ENCODE measurements at regions not wholly inside any gene's neighbourhood (a gene's known extent, or its start where the extent isn't known, plus 50 kb on each side); places are given as distances from the start of the nearest gene placed in this dataset.
A peak's percentile ranks its signal among the peaks of the same experiment; 100 is the strongest.
"Not testable (repeated sequence)": the region's sequence is repeated elsewhere in the genome, so short reads cannot be mapped to it uniquely, and the experiment has no call there.

- Histone ChIP-seq H3K9me3 (ENCODE audit: control insufficient read depth, insufficient read depth, low read length) (no peaks in the 10 kb centered on the region; the same call in 1 of the 2 replicates), H3K27me3 (ENCODE audit: control insufficient read depth, insufficient read depth, low read length) (no peaks in the 10 kb centered on the region)
Observed at GRCh38 chr7:152949790-152950189, 190.2 kb downstream of the ACTR3B start.

GRCh38 chr7:152956006-152956405 lies 196.5 kb downstream of the ACTR3B start:
- Histone ChIP-seq H3K36me3 (ENCODE audit: control insufficient read depth, insufficient read depth, low read length) (no peaks in the 10 kb centered on the region), H3K9me3 (ENCODE audit: control insufficient read depth, insufficient read depth, low read length) (no peaks in the 10 kb centered on the region; the same call in 1 of the 2 replicates), H3K4me3 (ENCODE audit: low read depth, low read length) (no peak overlapping the region), H3K4me1 (ENCODE audit: control insufficient read depth, insufficient read depth, low read length) (peaks cover 9% of the 10 kb centered on the region), H3K27me3 (ENCODE audit: control insufficient read depth, insufficient read depth, low read length) (no peaks in the 10 kb centered on the region), H3K9ac (ENCODE audit: low read depth, low read length) (no peak overlapping the region), H3K27ac (ENCODE audit: low read depth, low read length) (no peak overlapping the region)

More at GRCh38 chr7:152949790-152950189, 190.2 kb downstream of the ACTR3B start:
- no peaks in the 10 kb centered on the region for H3K36me3 ChIP-seq (ENCODE audit: control insufficient read depth, insufficient read depth, low read length)
- no peak overlapping the region for H3K27ac ChIP-seq (ENCODE audit: low read depth, low read length)
- H3K4me1 ChIP-seq (ENCODE audit: control insufficient read depth, insufficient read depth, low read length), result no peaks in the 10 kb centered on the region
- no peak overlapping the region for H3K4me3 ChIP-seq (ENCODE audit: low read depth, low read length)
- no peak overlapping the region for H3K9ac ChIP-seq (ENCODE audit: low read depth, low read length)

DNA sequence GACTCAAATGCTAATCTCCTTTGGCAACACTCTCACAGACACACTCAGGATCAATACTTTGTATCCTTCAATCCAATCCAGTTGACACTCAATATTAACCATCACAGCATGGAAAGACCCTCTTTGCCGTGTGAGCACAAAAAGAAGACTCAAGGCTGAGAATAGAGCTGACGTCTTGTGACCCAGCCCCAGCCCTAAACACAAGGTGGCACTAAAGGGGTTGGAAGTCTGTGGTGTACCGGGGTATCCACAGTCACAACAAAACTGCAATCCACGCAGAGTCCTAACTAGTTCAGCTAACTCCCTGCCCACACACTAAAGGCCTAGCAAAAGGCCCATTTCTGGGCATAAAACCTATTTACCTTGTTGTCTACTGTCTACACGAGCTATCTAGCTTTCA lies 200.1 kb downstream of the ACTR3B start:
- Histone ChIP-seq H3K36me3 (ENCODE audit: control insufficient read depth, insufficient read depth, low read length) (no peaks in the 10 kb centered on the region), H3K4me3 (ENCODE audit: low read depth, low read length) (no peak overlapping the region), H3K4me1 (ENCODE audit: control insufficient read depth, insufficient read depth, low read length) (peaks cover 9% of the 10 kb centered on the region), H3K27ac (ENCODE audit: low read depth, low read length) (no peak overlapping the region), H3K27me3 (ENCODE audit: control insufficient read depth, insufficient read depth, low read length) (no peaks in the 10 kb centered on the region), H3K9me3 (ENCODE audit: control insufficient read depth, insufficient read depth, low read length) (no peaks in the 10 kb centered on the region; the same call in 1 of the 2 replicates), H3K9ac (ENCODE audit: low read depth, low read length) (no peak overlapping the region)

GRCh38 chr7:152961796-152962195 lies 202.2 kb downstream of the ACTR3B start:
- not testable (repeated sequence) for H3K4me1 ChIP-seq (ENCODE audit: control insufficient read depth, insufficient read depth, low read length); H3K4me3 ChIP-seq (ENCODE audit: low read depth, low read length); H3K27me3 ChIP-seq (ENCODE audit: control insufficient read depth, insufficient read depth, low read length); H3K36me3 ChIP-seq (ENCODE audit: control insufficient read depth, insufficient read depth, low read length); H3K9me3 ChIP-seq (ENCODE audit: control insufficient read depth, insufficient read depth, low read length); H3K9ac ChIP-seq (ENCODE audit: low read depth, low read length); H3K27ac ChIP-seq (ENCODE audit: low read depth, low read length)

- Histone ChIP-seq H3K27me3 (ENCODE audit: control insufficient read depth, insufficient read depth, low read length) (no peaks in the 10 kb centered on the region; the same call in 1 of the 2 replicates), H3K9ac (ENCODE audit: low read depth, low read length) (no peak overlapping the region), H3K9me3 (ENCODE audit: control insufficient read depth, insufficient read depth, low read length) (peaks cover 13% of the 10 kb centered on the region), H3K36me3 (ENCODE audit: control insufficient read depth, insufficient read depth, low read length) (no peaks in the 10 kb centered on the region), H3K4me3 (ENCODE audit: low read depth, low read length) (no peak overlapping the region), H3K4me1 (ENCODE audit: control insufficient read depth, insufficient read depth, low read length) (peaks cover 25% of the 10 kb centered on the region), H3K27ac (ENCODE audit: low read depth, low read length) (no peak overlapping the region)
Observed at GRCh38 chr7:152966189-152966588, 206.6 kb downstream of the ACTR3B start.

GRCh38 chr7:152967958-152968357 lies 208.4 kb downstream of the ACTR3B start:
- no peaks in the 10 kb centered on the region; the same call in 1 of the 2 replicates for H3K27me3 ChIP-seq (ENCODE audit: control insufficient read depth, insufficient read depth, low read length)
- peaks cover 30% of the 10 kb centered on the region for H3K9me3 ChIP-seq (ENCODE audit: control insufficient read depth, insufficient read depth, low read length)
- H3K4me1 ChIP-seq (ENCODE audit: control insufficient read depth, insufficient read depth, low read length), result peaks cover 25% of the 10 kb centered on the region
- H3K4me3 ChIP-seq (ENCODE audit: low read depth, low read length), result no peak overlapping the region
- H3K27ac ChIP-seq (ENCODE audit: low read depth, low read length), result no peak overlapping the region
- no peak overlapping the region for H3K9ac ChIP-seq (ENCODE audit: low read depth, low read length)
- no peaks in the 10 kb centered on the region for H3K36me3 ChIP-seq (ENCODE audit: control insufficient read depth, insufficient read depth, low read length)

- Histone ChIP-seq H3K27ac (ENCODE audit: low read depth, low read length) (peak overlapping the region; percentile 84), H3K36me3 (ENCODE audit: control insufficient read depth, insufficient read depth, low read length) (no peaks in the 10 kb centered on the region), H3K9ac (ENCODE audit: low read depth, low read length) (peak overlapping the region; percentile 2; the same call in 1 of the 2 replicates), H3K4me1 (ENCODE audit: control insufficient read depth, insufficient read depth, low read length) (peaks cover 25% of the 10 kb centered on the region), H3K4me3 (ENCODE audit: low read depth, low read length) (no peak overlapping the region), H3K27me3 (ENCODE audit: control insufficient read depth, insufficient read depth, low read length) (no peaks in the 10 kb centered on the region; the same call in 1 of the 2 replicates), H3K9me3 (ENCODE audit: control insufficient read depth, insufficient read depth, low read length) (peaks cover 30% of the 10 kb centered on the region)
Observed at GRCh38 chr7:152968514-152968913, 209.0 kb downstream of the ACTR3B start.

DNA sequence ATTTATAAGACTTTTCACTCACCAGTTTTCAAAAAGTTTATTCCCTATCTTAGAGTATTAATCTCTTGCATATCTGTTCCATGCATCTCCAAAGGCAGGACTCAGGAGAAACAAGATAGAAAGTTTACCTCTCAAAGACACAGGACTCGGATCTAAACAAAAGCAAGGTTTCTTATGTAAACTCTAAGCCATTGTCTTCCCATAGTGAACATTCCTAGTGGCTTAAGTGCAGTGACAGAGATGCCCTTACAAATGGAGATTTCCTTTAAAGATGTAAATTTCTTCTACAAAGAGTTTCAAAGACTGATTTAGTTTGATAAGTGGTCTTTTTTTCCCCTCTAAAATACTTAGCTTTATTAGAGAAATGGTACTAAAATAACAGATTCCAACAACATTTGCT lies 209.8 kb downstream of the ACTR3B start:
- no peaks in the 10 kb centered on the region for H3K36me3 ChIP-seq (ENCODE audit: control insufficient read depth, insufficient read depth, low read length)
- peak overlapping the region; percentile 28 for H3K4me3 ChIP-seq (ENCODE audit: low read depth, low read length)
- H3K9me3 ChIP-seq (ENCODE audit: control insufficient read depth, insufficient read depth, low read length), result peaks cover 30% of the 10 kb centered on the region
- H3K27ac ChIP-seq (ENCODE audit: low read depth, low read length), result peak overlapping the region; percentile 87
- H3K27me3 ChIP-seq (ENCODE audit: control insufficient read depth, insufficient read depth, low read length), result no peaks in the 10 kb centered on the region; the same call in 1 of the 2 replicates
- peak overlapping the region; percentile 4; the same call in 1 of the 2 replicates for H3K9ac ChIP-seq (ENCODE audit: low read depth, low read length)
- peaks cover 25% of the 10 kb centered on the region for H3K4me1 ChIP-seq (ENCODE audit: control insufficient read depth, insufficient read depth, low read length)

- H3K4me3 ChIP-seq (ENCODE audit: low read depth, low read length), result peak overlapping the region; percentile 28
- H3K9ac ChIP-seq (ENCODE audit: low read depth, low read length), result peak overlapping the region; percentile 4; the same call in 1 of the 2 replicates
- H3K36me3 ChIP-seq (ENCODE audit: control insufficient read depth, insufficient read depth, low read length), result no peaks in the 10 kb centered on the region
- H3K27ac ChIP-seq (ENCODE audit: low read depth, low read length), result peak overlapping the region; percentile 87
- peaks cover 30% of the 10 kb centered on the region for H3K9me3 ChIP-seq (ENCODE audit: control insufficient read depth, insufficient read depth, low read length)
- peaks cover 29% of the 10 kb centered on the region for H3K4me1 ChIP-seq (ENCODE audit: control insufficient read depth, insufficient read depth, low read length)
- no peaks in the 10 kb centered on the region; the same call in 1 of the 2 replicates for H3K27me3 ChIP-seq (ENCODE audit: control insufficient read depth, insufficient read depth, low read length)
Observed at GRCh38 chr7:152969839-152970238, 210.3 kb downstream of the ACTR3B start.

DNA sequence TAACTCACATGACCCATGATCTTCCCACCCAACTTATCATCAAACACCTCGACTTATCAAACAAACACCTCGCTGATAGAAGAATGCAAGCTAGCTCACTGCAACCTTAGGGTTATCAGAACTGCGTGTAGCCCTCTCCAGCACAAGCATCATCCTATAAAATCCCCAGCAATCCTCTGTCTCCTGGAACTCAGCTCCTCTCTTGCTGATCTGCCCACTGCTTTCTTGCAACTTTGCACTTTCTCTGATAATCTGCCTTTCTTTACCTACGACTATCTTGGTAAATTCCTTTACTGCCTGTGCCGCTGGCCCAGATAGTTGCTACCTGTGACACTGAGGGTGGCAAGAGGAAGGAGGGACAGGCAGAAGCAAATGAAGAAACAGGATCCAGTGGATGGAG lies 210.9 kb downstream of the ACTR3B start:
- no peak overlapping the region for H3K27ac ChIP-seq (ENCODE audit: low read depth, low read length)
- H3K36me3 ChIP-seq (ENCODE audit: control insufficient read depth, insufficient read depth, low read length), result no peaks in the 10 kb centered on the region
- H3K4me3 ChIP-seq (ENCODE audit: low read depth, low read length), result no peak overlapping the region
- peaks cover 30% of the 10 kb centered on the region for H3K9me3 ChIP-seq (ENCODE audit: control insufficient read depth, insufficient read depth, low read length)
- H3K4me1 ChIP-seq (ENCODE audit: control insufficient read depth, insufficient read depth, low read length), result peaks cover 33% of the 10 kb centered on the region
- H3K27me3 ChIP-seq (ENCODE audit: control insufficient read depth, insufficient read depth, low read length), result no peaks in the 10 kb centered on the region; the same call in 1 of the 2 replicates
- H3K9ac ChIP-seq (ENCODE audit: low read depth, low read length), result no peak overlapping the region

GRCh38 chr7:152974577-152974976 lies 215.0 kb downstream of the ACTR3B start:
- Histone ChIP-seq H3K9me3 (ENCODE audit: control insufficient read depth, insufficient read depth, low read length) (peaks cover 30% of the 10 kb centered on the region), H3K4me3 (ENCODE audit: low read depth, low read length) (no peak overlapping the region), H3K36me3 (ENCODE audit: control insufficient read depth, insufficient read depth, low read length) (no peaks in the 10 kb centered on the region), H3K27me3 (ENCODE audit: control insufficient read depth, insufficient read depth, low read length) (no peaks in the 10 kb centered on the region; the same call in 1 of the 2 replicates), H3K9ac (ENCODE audit: low read depth, low read length) (no peak overlapping the region), H3K4me1 (ENCODE audit: control insufficient read depth, insufficient read depth, low read length) (peaks cover 13% of the 10 kb centered on the region), H3K27ac (ENCODE audit: low read depth, low read length) (no peak overlapping the region)

Data from HUES48 (cell line).